ENCODE measurements at regions not wholly inside any gene's neighbourhood (a gene's known extent, or its start where the extent isn't known, plus 50 kb on each side); places are given as distances from the start of the nearest gene placed in this dataset.

DNA sequence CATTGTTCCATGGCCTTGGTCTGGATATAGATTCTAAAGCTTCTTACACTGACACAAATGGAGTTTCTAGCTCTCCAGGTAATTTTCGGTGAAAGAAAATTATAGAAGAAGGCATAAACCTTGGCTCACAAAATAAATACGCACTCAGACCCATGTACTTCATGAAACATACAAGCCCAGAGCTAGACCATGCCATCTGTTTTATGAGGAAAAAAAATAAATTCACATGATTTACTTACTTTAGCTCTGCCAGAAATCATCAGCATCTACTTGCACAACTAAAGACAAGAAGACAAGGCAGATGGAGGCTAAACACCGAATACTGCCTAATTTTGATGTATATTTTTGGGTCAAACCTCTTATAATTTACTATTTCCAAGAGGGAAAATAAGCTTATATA lies 197.4 kb upstream of the KLF14 start:
- no peak for DNase-seq

DNA sequence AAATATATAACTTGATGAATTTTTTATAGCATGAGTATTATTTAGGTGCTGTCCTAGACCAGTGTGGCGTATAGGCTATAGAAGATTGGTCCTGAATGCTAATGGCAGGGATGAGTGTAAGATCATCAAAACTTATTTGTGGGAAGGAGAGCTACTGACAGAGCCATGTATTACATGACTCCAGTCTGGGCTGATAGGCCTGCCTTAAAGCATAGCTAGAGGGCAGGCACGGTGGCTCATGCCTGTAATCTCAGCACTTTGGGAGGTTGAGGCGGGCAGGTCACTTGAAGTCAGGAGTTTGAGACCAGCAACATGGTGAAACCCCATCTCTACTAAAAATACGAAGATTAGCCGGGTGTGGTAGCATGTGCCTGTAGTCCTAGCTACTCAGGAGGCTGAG lies 198.1 kb upstream of the KLF14 start:
- DNase-seq, result no peak

- DNase-seq, result no peak
Measured at GRCh38 chr7:130932667-130933432, 198.8 kb upstream of the KLF14 start.

- no peak for DNase-seq
Measured at GRCh38 chr7:130933919-130934318, 199.9 kb upstream of the KLF14 start.

DNA sequence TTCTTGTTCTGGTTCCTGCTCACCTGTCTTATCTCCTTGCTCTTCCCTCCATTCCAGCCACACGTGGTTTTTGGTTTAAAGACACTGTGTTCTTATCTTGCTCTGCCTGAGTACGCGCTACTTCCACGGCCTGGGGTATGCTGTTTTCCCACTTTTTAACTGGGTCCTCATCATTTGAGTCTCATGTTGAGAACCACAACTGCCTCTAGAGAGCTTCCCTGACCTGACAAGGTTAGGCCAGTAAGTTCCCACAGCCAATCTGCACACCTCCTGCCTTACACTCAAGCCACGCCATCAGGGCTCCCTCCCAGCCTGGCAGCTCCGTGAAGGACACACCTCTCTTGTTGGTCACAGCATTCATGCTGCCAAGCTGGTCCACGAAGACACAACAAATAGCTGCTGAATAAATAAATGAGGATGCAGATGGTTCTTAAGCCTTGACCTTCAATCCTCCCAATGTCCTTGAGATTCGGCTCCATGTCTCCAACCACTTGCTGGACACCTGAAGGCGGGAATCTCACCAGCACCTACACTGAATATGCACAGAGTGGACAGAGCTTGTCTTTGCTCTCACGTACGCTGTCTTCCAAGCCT lies 201.7 kb upstream of the KLF14 start:
- no peak for DNase-seq

DNA sequence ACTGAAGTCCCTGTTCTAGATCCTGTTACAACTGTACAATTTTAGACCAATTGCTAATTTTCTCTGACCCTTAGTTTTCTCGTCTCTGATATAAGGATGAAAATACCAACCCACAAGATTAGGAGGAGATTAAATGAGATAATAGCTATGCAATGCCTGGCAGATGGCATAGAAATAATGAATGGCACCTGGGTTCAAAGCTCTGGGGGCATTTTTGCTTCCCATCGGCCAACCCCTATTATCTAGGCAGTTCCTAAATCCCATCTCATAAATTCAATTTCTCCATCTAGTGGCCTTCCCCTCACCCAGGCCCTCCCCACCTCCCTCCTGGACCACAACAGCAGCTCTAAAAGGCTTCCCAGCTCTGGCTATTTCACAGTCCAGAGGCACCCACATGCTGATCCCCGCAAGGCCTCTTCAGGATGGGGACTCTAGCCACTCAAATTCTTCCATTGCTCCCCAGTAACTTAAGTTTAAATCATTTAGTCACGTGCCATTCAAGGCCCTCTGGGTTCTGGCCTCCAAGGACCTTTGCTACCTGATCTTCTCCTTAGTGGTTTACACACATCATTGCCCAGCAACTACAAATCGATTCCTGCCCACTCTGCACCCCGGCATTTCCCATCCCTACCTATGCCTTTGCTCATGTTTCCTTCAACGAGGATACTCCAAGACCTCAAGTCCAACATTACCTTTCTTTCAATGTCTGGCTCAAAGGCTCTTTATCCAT lies 202.4 kb upstream of the KLF14 start:
- DNase-seq, result no peak

GRCh38 chr7:130937016-130937415 lies 203.0 kb upstream of the KLF14 start:
- no peak for DNase-seq

DNA sequence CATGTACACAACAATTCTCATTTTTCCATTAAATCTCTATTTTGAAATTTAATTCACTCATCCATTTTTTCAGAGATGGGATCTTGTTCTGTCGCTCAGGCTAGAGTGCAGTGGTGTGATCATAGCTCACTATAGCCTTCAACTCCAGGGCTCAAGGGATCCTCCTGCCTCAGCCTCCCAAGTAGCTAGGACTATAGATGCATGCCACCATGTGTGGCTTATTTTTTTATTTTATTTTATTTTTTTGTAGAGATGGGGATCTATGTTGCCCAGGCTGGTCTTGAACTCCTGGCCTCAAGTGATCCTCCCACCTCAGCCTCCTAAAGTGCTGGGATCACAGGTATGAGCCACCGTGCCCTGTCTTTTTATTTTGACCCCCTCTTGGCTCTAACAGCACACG lies 203.8 kb upstream of the KLF14 start:
- no peak for DNase-seq

DNA sequence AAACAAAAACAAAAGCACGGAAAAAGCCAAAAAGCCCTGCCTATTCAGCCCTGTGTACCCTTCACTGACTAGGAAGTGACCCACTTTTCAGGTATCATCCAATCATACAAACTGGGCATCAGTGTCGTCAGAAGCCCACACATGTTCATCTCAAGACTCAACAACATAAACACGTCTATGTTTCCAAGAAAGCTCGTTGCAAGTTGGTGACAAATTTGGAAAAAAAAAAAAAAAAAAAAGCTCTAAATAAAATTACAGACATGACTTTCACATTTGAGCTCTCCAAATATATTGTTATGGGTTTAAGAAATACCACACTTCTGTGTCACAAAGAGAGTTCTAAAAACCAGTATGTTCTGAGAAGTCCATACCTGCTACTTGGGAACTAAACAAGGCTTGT lies 204.7 kb upstream of the KLF14 start:
- no peak for DNase-seq

- DNase-seq, result no peak
Measured at GRCh38 chr7:130939321-130940095, 205.5 kb upstream of the KLF14 start.

DNA sequence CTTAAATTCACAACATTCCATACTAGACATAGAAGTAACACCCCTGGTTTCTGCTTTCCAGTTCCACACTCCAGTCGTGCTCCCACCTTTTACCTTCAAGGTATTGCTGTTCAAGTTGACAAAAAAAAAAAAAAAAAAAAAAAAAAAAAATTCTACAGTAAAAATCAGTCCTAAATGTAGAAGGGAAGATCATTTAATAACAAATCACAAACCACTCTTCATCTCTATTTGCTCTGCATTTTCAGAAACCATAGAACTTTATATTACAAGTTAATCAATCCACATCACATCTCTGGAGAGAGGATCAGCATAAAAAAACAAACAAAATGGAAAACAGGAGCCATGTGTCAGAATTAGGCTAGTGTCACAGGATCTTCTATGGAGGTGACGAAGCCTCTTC lies 206.3 kb upstream of the KLF14 start:
- no peak for DNase-seq

DNA sequence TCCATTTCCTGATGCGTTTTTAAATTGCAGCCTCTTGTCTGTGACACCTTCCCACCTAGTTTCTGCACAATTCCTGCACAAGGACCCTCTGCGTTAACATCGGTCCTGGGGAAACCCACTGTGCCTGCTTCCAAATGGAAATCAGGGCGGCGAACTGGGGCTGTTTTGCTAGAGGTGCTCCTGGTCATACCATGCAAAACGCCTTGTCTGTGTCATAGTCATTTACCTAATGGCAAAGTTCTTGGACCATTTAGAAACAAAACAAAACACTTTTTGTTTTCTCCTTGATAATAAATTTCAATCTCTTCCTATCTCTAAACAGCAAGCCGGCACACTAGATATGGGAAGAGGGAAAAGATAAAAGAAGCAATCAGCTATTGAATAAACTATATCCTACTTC lies 206.9 kb upstream of the KLF14 start:
- DNase-seq, result no peak

DNA sequence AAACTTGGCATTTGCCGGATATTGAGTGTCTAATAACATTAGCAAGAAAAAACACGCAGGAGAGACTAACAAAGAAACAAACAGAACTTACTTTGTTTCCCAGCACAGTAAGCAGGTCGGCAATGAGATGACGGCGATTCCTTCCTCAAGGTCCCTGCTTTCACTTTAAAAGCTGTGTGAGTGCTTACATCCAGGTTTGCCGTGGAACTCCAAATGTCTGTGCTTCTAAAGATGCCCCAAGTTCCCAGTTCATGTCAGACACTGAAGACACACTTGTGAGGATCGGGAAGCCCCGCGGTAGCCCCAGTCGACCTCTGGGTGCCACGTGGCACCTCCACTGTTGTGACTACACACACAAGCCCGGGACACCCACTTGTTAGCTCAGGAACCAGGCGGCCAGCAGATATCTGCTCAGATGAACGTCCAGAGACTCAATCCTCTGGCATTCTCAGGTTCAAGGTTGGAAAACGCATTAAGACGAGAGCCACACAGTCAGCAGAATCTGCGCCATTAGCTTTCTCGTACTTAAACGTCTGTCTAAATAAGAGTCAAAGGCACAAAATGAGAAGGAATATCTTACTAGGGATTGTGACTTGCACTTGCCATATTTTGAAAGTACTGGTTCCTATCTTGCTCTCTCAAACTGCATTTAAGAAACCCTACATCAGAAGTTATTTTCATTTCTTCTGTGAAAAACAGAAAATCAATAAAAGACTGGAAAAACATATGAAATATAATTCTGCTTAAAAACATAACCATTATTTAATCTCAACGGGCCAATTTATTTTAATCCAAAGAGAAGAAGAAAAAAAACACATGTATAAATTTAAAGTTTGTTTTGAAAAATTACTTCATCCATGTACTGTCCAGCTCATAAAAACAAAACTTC lies 207.6 kb upstream of the KLF14 start:
- DNase-seq, result no peak

- DNase-seq, result no peak
Measured at GRCh38 chr7:130942211-130942964, 208.4 kb upstream of the KLF14 start.

- no peak for DNase-seq
Measured at GRCh38 chr7:130943336-130943901, 209.4 kb upstream of the KLF14 start.

DNA sequence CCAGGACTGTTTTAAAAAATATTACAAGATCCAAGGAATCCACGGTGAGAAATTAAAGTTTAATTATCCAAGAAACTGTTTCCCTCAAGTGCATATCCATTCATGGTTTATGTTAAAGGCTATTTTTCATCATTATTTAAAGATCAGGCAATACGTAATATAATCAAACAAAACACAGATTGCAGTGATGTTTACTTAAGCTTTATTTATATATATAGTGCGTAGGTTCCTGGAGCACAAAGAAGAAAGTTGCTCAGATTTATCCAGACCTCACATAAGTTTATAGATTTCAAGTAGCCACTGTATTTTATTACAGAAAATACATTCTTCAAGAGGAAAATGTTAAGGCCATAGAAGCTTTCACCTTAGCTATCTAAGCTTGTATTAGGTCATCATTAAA lies 210.0 kb upstream of the KLF14 start:
- DNase-seq, result no peak

- no peak for DNase-seq
Measured at GRCh38 chr7:130944997-130945396, 211.0 kb upstream of the KLF14 start.

DNA sequence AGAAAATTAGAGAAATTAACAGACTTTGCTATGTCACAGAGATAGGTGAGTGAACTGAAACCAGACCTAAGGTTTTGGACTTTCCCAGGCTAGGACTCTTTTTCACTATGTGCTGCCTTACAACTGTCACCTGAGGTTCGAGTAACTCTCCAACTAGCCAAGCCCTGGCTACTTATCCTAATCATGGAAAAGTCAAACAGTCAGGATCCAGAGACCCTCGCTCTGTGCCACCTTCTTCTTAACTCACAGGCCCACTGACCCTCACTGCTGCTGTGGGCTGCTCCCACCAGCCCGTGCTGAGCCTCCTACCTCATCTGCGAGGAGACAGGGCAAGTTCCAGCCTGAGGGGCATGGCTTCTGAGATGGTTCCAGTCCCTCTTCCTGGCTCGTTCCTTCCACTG lies 211.4 kb upstream of the KLF14 start:
- DNase-seq, result no peak

GRCh38 chr7:130946114-130946513 lies 212.1 kb upstream of the KLF14 start:
- DNase-seq, result no peak

- no peak for DNase-seq
Measured at GRCh38 chr7:130947792-130948580, 214.0 kb upstream of the KLF14 start.

Measured in stimulated activated CD4-positive, alpha-beta T cell treated with anti-CD3 and anti-CD28 coated beads, Interleukin-2, amount 100 ng/mL, for 48 hours (primary cell).